KBM-7 (cell line): ENCODE measurements at regions not wholly inside any gene's neighbourhood (a gene's known extent, or its start where the extent isn't known, plus 50 kb on each side); places are given as distances from the start of the nearest gene placed in this dataset.

Experiments
- DNase-seq: peaks from one replicate; pipeline ENCODE4 v3.0.0-alpha.2; 2015
- in situ Hi-C: fragments of 300-500 bp; cut with MboI; formaldehyde crosslinking; loops from 2 replicates; pipeline ENCODE4 v1.14.3; 2020; ENCODE audit warnings: low sequenced_read_pairs, low pct_unique_long_range_greater_than_20kb, mixed read lengths

- no peak for DNase-seq
- in situ Hi-C loops = no loop called here
Measured at GRCh38 chr2:113806217-113806913, 49.9 kb upstream of the SLC35F5 start.
